GM03348 (cell line): ENCODE measurements at regions not wholly inside any gene's neighbourhood (a gene's known extent, or its start where the extent isn't known, plus 50 kb on each side); places are given as distances from the start of the nearest gene placed in this dataset.
"Not testable (repeated sequence)": the region's sequence is repeated elsewhere in the genome, so short reads cannot be mapped to it uniquely, and the experiment has no call there.

ENCODE experiments used
- DNase-seq: peaks from one replicate; pipeline ENCODE4 v3.0.0; 2012; ENCODE audit warnings: low spot score

- DNase-seq, result no peak
Observed at GRCh38 chr4:133316909-133317308, 167.8 kb downstream of the PCDH10 start.

- DNase-seq, result no peak
Observed at GRCh38 chr4:133314991-133315390, 165.9 kb downstream of the PCDH10 start.

- no peak for DNase-seq
Observed at GRCh38 chr4:133287396-133287795, 138.3 kb downstream of the PCDH10 start.

GRCh38 chr4:133278591-133278990 lies 129.5 kb downstream of the PCDH10 start:
- DNase-seq, result no peak

- DNase-seq, result not testable (repeated sequence)
Observed at GRCh38 chr4:133277940-133278339, 128.8 kb downstream of the PCDH10 start.

- no peak for DNase-seq
Observed at GRCh38 chr4:133275246-133275645, 126.2 kb downstream of the PCDH10 start.

GRCh38 chr4:133273401-133273800 lies 124.3 kb downstream of the PCDH10 start:
- DNase-seq, result no peak

- no peak for DNase-seq
Observed at GRCh38 chr4:133270021-133270570, 121.0 kb downstream of the PCDH10 start.

- DNase-seq, result no peak
Observed at GRCh38 chr4:133268205-133268604, 119.1 kb downstream of the PCDH10 start.

- DNase-seq, result not testable (repeated sequence)
Observed at GRCh38 chr4:133267506-133267905, 118.4 kb downstream of the PCDH10 start.

- DNase-seq, result not testable (repeated sequence)
Observed at GRCh38 chr4:133266966-133267365, 117.9 kb downstream of the PCDH10 start.

- not testable (repeated sequence) for DNase-seq
Observed at GRCh38 chr4:133264251-133264650, 115.2 kb downstream of the PCDH10 start.

GRCh38 chr4:133263104-133263503 lies 114.0 kb downstream of the PCDH10 start:
- DNase-seq, result no peak

- DNase-seq, result no peak
Observed at GRCh38 chr4:133247861-133248260, 98.8 kb downstream of the PCDH10 start.

- no peak for DNase-seq
Observed at GRCh38 chr4:133245226-133245625, 96.1 kb downstream of the PCDH10 start.
